OCI-LY3 (cell line): ENCODE measurements at regions not wholly inside any gene's neighbourhood (a gene's known extent, or its start where the extent isn't known, plus 50 kb on each side); places are given as distances from the start of the nearest gene placed in this dataset.

Source experiments
- CTCF ChIP-seq: fragments of 200-600, 300-600 bp; sonication (generic); IDR thresholded peaks from 2 replicates; pipeline ENCODE4 v1.5.1; 2014; ENCODE audit warnings: antibody characterized with exemption, low read length, low read depth
- EZH2phosphoT487 ChIP-seq: fragments of 200-600 bp; shearing (Covaris generic); IDR thresholded peaks from 2 replicates; pipeline ENCODE4 v1.6.1; 2018; ENCODE audit warnings: antibody characterized with exemption, mixed run types, low read depth

GRCh38 chr6:3665608-3666007 is 85.9 kb downstream of the PXDC1 start:
- TF ChIP-seq CTCF (no peak), EZH2phosphoT487 (no peak)
